Mesenchymal stem cell (in vitro differentiated cells and primary cell): ENCODE measurements at regions not wholly inside any gene's neighbourhood (a gene's known extent, or its start where the extent isn't known, plus 50 kb on each side); places are given as distances from the start of the nearest gene placed in this dataset.

Experiments used
- DNase-seq: peaks from one replicate; pipeline ENCODE4 v3.0.0-alpha.2; 2013
- H2AFZ ChIP-seq: one replicate; pipeline ENCODE4 v1.6.1; 2013; ENCODE audit warnings: low read depth, mild to moderate bottlenecking, control low read depth, inconsistent platforms, low read length, moderate library complexity
- H2AK5ac ChIP-seq: 2 replicates; pipeline ENCODE4 v1.6.1; 2013; ENCODE audit warnings: low read length, moderate library complexity, mild to moderate bottlenecking, inconsistent platforms; ENCODE audit not compliant: severe bottlenecking
- H2BK120ac ChIP-seq: one replicate; pipeline ENCODE4 v1.6.1; 2013; ENCODE audit warnings: low read depth, mild to moderate bottlenecking, inconsistent platforms, low read length, moderate library complexity
- H2BK12ac ChIP-seq, 2 experiments: one replicate each; pipeline ENCODE4 v1.6.1; 2013; ENCODE audit warnings: inconsistent platforms in 2 of 2, low read length in 2 of 2, mild to moderate bottlenecking in 2 of 2, moderate library complexity in 2 of 2, control low read depth in 1 of 2
- H2BK15ac ChIP-seq: one replicate; pipeline ENCODE4 v1.6.1; 2013; ENCODE audit warnings: mild to moderate bottlenecking, low read depth, inconsistent platforms; ENCODE audit not compliant: poor library complexity, severe bottlenecking
- H2BK5ac ChIP-seq: 2 replicates; pipeline ENCODE4 v1.6.1; 2013; ENCODE audit warnings: low read depth, mild to moderate bottlenecking, low read length, control low read depth, inconsistent platforms; ENCODE audit not compliant: poor library complexity, severe bottlenecking
- H3K14ac ChIP-seq, 2 experiments: one replicate each; pipeline ENCODE4 v1.6.1; 2013; ENCODE audit warnings: inconsistent platforms in 2 of 2, low read length in 2 of 2, control low read depth in 1 of 2, mild to moderate bottlenecking in 1 of 2, moderate library complexity in 1 of 2
- H3K18ac ChIP-seq, 2 experiments: one replicate each; pipeline ENCODE4 v1.6.1; 2013; ENCODE audit warnings: inconsistent platforms in 2 of 2, low read length in 2 of 2, control low read depth in 1 of 2, low read depth in 1 of 2, mild to moderate bottlenecking in 1 of 2
- H3K23ac ChIP-seq, 2 experiments: one replicate each; pipeline ENCODE4 v1.6.1; 2013; ENCODE audit warnings: inconsistent platforms in 2 of 2, low read length in 2 of 2, mild to moderate bottlenecking in 2 of 2, moderate library complexity in 2 of 2, control low read depth in 1 of 2
- H3K27ac ChIP-seq: 2 replicates; pipeline ENCODE4 v1.5.1; 2013; ENCODE audit warnings: mild to moderate bottlenecking, moderate library complexity, low read length, control low read depth, inconsistent platforms; ENCODE audit not compliant: poor library complexity, severe bottlenecking
- H3K27me3 ChIP-seq, 2 experiments: 2 replicates each; pipeline versions ENCODE4 v1.6.1 to v1.7.0; 2013; ENCODE audit warnings: low read length in 2 of 2, mild to moderate bottlenecking in 2 of 2, moderate library complexity in 2 of 2, control low read depth in 1 of 2, inconsistent platforms in 1 of 2; ENCODE audit not compliant: control insufficient read depth in 1 of 2, insufficient read depth in 1 of 2
- H3K36me3 ChIP-seq, 2 experiments: 2 replicates each; pipeline versions ENCODE4 v1.6.1 to v1.7.0; 2013; ENCODE audit warnings: low read length in 2 of 2, control low read depth in 1 of 2, inconsistent platforms in 1 of 2, low read depth in 1 of 2, mild to moderate bottlenecking in 1 of 2; ENCODE audit not compliant: insufficient read depth in 2 of 2, control insufficient read depth in 1 of 2
- H3K4ac ChIP-seq, 2 experiments: one replicate each; pipeline ENCODE4 v1.6.1; 2013; ENCODE audit warnings: inconsistent platforms in 2 of 2, low read length in 2 of 2, mild to moderate bottlenecking in 2 of 2, moderate library complexity in 2 of 2, control low read depth in 1 of 2, low read depth in 1 of 2
- H3K4me1 ChIP-seq: 2 replicates; pipeline ENCODE4 v1.6.1; 2013; ENCODE audit warnings: low read depth, low read length, control low read depth; ENCODE audit not compliant: control insufficient read depth, insufficient read depth
- H3K4me2 ChIP-seq: 2 replicates; pipeline ENCODE4 v1.6.1; 2013; ENCODE audit warnings: low read length, mild to moderate bottlenecking, inconsistent platforms; ENCODE audit not compliant: poor library complexity, severe bottlenecking
- H3K4me3 ChIP-seq, 2 experiments: 2 replicates each; pipeline versions ENCODE4 v1.5.1 to v1.7.0; 2013; ENCODE audit warnings: low read length in 2 of 2, mild to moderate bottlenecking in 2 of 2, control low read depth in 1 of 2, low read depth in 1 of 2; ENCODE audit not compliant: insufficient read depth in 1 of 2
- H3K79me1 ChIP-seq: replicated peaks from 2 replicates; pipeline ENCODE4 v1.6.1; 2013; ENCODE audit warnings: mild to moderate bottlenecking, control low read depth, low read length, inconsistent platforms; ENCODE audit not compliant: poor library complexity, severe bottlenecking
- H3K9ac ChIP-seq: 2 replicates; pipeline ENCODE4 v1.7.0; 2013; ENCODE audit warnings: mild to moderate bottlenecking, low read length, moderate library complexity
- H3K9me3 ChIP-seq: 2 replicates; pipeline ENCODE4 v1.7.0; 2013; ENCODE audit warnings: mild to moderate bottlenecking, low read length; ENCODE audit not compliant: control insufficient read depth
- H4K8ac ChIP-seq: one replicate; pipeline ENCODE4 v1.6.1; 2013; ENCODE audit warnings: inconsistent platforms, mild to moderate bottlenecking, low read length, moderate library complexity
- H4K91ac ChIP-seq: one replicate; pipeline ENCODE4 v1.6.1; 2013; ENCODE audit warnings: mild to moderate bottlenecking, low read length, inconsistent platforms
- WGBS: methylation state at CpG from one replicate; pipeline ENCODE4 v1.1.7; 2013; ENCODE audit warnings: mixed read lengths; 5-methylcytosine and 5-hydroxymethylcytosine counted together

- Histone ChIP-seq H4K91ac (no peak overlapping the region), H3K18ac (no peak overlapping the region), H3K4me2 (no peak overlapping the region), H3K9ac (no peak overlapping the region), H3K27ac (no peak overlapping the region), H2BK12ac (no peak overlapping the region), H3K79me1 (no peaks in the 10 kb centered on the region), H2AK5ac (no peak overlapping the region), H3K9me3 (no peaks in the 10 kb centered on the region), H2BK15ac (no peak overlapping the region), H3K23ac (no peak overlapping the region), H3K4me1 (no peaks in the 10 kb centered on the region), H2BK5ac (no peak overlapping the region), H3K14ac (no peak overlapping the region), H3K4ac (no peak overlapping the region), H2AFZ (no peak overlapping the region), H3K36me3 (no peaks in the 10 kb centered on the region), H4K8ac (no peak overlapping the region), H3K27me3 (no peaks in the 10 kb centered on the region), H3K4me3 (no peak overlapping the region), H2BK120ac (no peak overlapping the region)
- no peak for DNase-seq
- 86% methylated on average over 1 of the region's 1 CpG for WGBS
Observed at GRCh38 chr6:98672681-98673475, 161.5 kb upstream of the POU3F2 start.

DNA sequence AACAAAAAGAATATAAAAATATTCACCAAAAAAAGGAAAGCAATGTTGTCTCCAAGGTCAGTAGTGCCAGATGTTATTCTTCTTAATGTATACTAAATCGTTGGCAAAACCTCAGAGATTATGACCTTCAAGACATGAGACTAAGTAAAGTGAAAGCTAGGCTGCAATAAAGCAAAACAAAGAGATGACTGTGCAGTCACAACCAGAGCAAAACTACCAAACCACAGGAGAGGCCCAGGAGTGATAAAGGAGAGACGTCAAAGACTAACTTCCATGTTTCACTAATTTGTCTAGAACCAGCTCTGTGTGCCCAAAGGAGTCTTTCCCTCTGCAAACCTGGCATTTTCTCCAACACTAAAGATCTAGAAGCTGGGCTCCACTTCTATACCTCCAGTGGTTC, 155.9 kb upstream of the POU3F2 start:
- Histone ChIP-seq H3K4me3 (no peak overlapping the region), H3K79me1 (no peaks in the 10 kb centered on the region), H2AK5ac (no peak overlapping the region), H4K91ac (no peak overlapping the region), H3K27me3 (no peaks in the 10 kb centered on the region), H3K36me3 (no peaks in the 10 kb centered on the region), H2AFZ (no peak overlapping the region), H3K4me2 (no peak overlapping the region), H3K14ac (no peak overlapping the region), H2BK15ac (no peak overlapping the region), H3K23ac (no peak overlapping the region), H4K8ac (no peak overlapping the region), H3K9me3 (no peaks in the 10 kb centered on the region), H3K18ac (no peak overlapping the region), H2BK5ac (no peak overlapping the region), H2BK12ac (no peak overlapping the region), H3K4ac (no peak overlapping the region), H2BK120ac (no peak overlapping the region), H3K4me1 (no peaks in the 10 kb centered on the region), H3K27ac (no peak overlapping the region), H3K9ac (no peak overlapping the region)
- no peak for DNase-seq
- WGBS: 71% methylated on average over 2 of the region's 2 CpGs

GRCh38 chr6:98686008-98686601, 148.3 kb upstream of the POU3F2 start:
- Histone ChIP-seq H3K79me1 (no peaks in the 10 kb centered on the region), H4K91ac (no peak overlapping the region), H3K18ac (no peak overlapping the region), H3K36me3 (no peaks in the 10 kb centered on the region), H3K4me1 (no peaks in the 10 kb centered on the region), H3K9me3 (no peaks in the 10 kb centered on the region), H3K27me3 (no peaks in the 10 kb centered on the region), H3K23ac (no peak overlapping the region), H3K4me2 (no peak overlapping the region), H2AK5ac (no peak overlapping the region), H2AFZ (no peak overlapping the region), H4K8ac (no peak overlapping the region), H3K14ac (no peak overlapping the region), H2BK15ac (no peak overlapping the region), H2BK120ac (no peak overlapping the region), H3K4ac (no peak overlapping the region), H3K4me3 (no peak overlapping the region), H2BK5ac (no peak overlapping the region), H2BK12ac (no peak overlapping the region), H3K9ac (no peak overlapping the region), H3K27ac (no peak overlapping the region)
- no CpG with 5 or more reads among the region's 1 CpG for WGBS
- DNase-seq: no peak

DNA sequence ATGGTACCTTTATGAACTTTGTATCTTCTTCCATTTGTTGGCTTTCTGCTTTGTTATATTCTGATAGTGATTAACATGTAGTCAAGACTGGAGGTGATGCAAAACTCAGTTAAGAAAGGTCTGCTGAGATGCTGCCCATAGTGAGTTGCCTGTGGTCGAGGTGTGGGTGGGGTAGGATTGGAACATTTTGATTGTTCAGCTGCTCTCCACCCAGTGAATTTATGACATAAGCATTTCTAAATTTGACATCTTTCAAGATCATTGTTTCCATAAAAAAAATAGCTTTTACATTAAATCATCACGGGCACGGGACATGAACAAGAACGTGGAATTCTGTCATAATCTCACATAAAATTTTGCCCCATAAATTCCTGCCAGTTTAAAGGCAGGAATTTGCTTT, 146.6 kb upstream of the POU3F2 start:
- Histone ChIP-seq H2BK12ac (no peak overlapping the region), H2BK15ac (no peak overlapping the region), H3K27ac (no peak overlapping the region), H3K9me3 (no peaks in the 10 kb centered on the region), H3K36me3 (no peaks in the 10 kb centered on the region), H2AK5ac (no peak overlapping the region), H4K91ac (no peak overlapping the region), H3K14ac (no peak overlapping the region), H3K27me3 (no peaks in the 10 kb centered on the region), H3K18ac (no peak overlapping the region), H2BK5ac (no peak overlapping the region), H2BK120ac (no peak overlapping the region), H3K79me1 (no peaks in the 10 kb centered on the region), H3K4me3 (no peak overlapping the region), H3K4me1 (no peaks in the 10 kb centered on the region), H2AFZ (no peak overlapping the region), H3K4me2 (no peak overlapping the region), H3K9ac (no peak overlapping the region), H3K4ac (no peak overlapping the region), H4K8ac (no peak overlapping the region), H3K23ac (no peak overlapping the region)
- 50% methylated on average over 3 of the region's 4 CpGs for WGBS
- DNase-seq: no peak
